GM23338 (cell line): ENCODE measurements at regions not wholly inside any gene's neighbourhood (a gene's known extent, or its start where the extent isn't known, plus 50 kb on each side); places are given as distances from the start of the nearest gene placed in this dataset.

ENCODE experiments used
- ATAC-seq: fragments of 200-7000 bp; cut with Tn5 transposase; 3 replicates; pipeline ENCODE4 v1.9.1; 2020
- DNase-seq: peaks from one replicate; pipeline ENCODE4 v3.0.0-alpha.2; 2015; ENCODE audit warnings: low spot score
- H2AFZ ChIP-seq: fragments of 200-600 bp; sonication (generic); 2 replicates; pipeline ENCODE4 v1.8.0; 2016; ENCODE audit warnings: antibody characterized with exemption, mild to moderate bottlenecking, moderate library complexity
- H3F3A ChIP-seq: fragments of 200-600 bp; sonication (generic); replicated peaks from 2 replicates; pipeline ENCODE4 v1.8.0; 2017; ENCODE audit warnings: antibody characterized with exemption, mixed run types, low read depth
- H3K27ac ChIP-seq: fragments of 200-600 bp; sonication (generic); 2 replicates; pipeline ENCODE4 v1.6.1; 2016; ENCODE audit warnings: low read depth
- H3K27me3 ChIP-seq: fragments of 200-600 bp; sonication (generic); 2 replicates; pipeline ENCODE4 v1.8.0; 2016; ENCODE audit warnings: mild to moderate bottlenecking, mixed run types, moderate library complexity; ENCODE audit not compliant: insufficient read depth
- H3K36me3 ChIP-seq: fragments of 200-600 bp; sonication (generic); 2 replicates; pipeline ENCODE4 v1.8.0; 2016; ENCODE audit warnings: mild to moderate bottlenecking; ENCODE audit not compliant: insufficient read depth
- H3K4me1 ChIP-seq: fragments of 200-600 bp; sonication (generic); 2 replicates; pipeline ENCODE4 v1.8.0; 2016; ENCODE audit warnings: mild to moderate bottlenecking, moderate library complexity; ENCODE audit not compliant: insufficient read depth
- H3K4me2 ChIP-seq: fragments of 200-600 bp; sonication (generic); 2 replicates; pipeline ENCODE4 v1.7.1; 2017; ENCODE audit warnings: mixed run types
- H3K4me3 ChIP-seq: fragments of 200-600 bp; sonication (generic); 2 replicates; pipeline ENCODE4 v1.6.1; 2016; ENCODE audit warnings: mixed run types
- H3K79me2 ChIP-seq: fragments of 200-600 bp; sonication (generic); replicated peaks from 2 replicates; pipeline ENCODE4 v1.8.0; 2017; ENCODE audit warnings: mild to moderate bottlenecking; ENCODE audit not compliant: insufficient read depth
- H3K9me2 ChIP-seq: fragments of 200-600 bp; sonication (generic); 2 replicates; pipeline ENCODE4 v1.8.0; 2017; ENCODE audit not compliant: insufficient read depth
- H4K20me1 ChIP-seq: fragments of 200-600 bp; sonication (generic); replicated peaks from 2 replicates; pipeline ENCODE4 v1.8.0; 2017; ENCODE audit warnings: mild to moderate bottlenecking; ENCODE audit not compliant: insufficient read depth
- H3K27ac Mint-ChIP-seq: 2 replicates; pipeline ENCODE4 v1.8.0; 2020; ENCODE audit warnings: inconsistent platforms, mild to moderate bottlenecking, moderate library complexity, mixed read lengths
- H3K27me3 Mint-ChIP-seq: 3 replicates; pipeline ENCODE4 v1.8.0; 2022; ENCODE audit warnings: low read depth, mild to moderate bottlenecking, moderate library complexity, mixed read lengths, inconsistent platforms; ENCODE audit not compliant: insufficient read depth, poor library complexity
- H3K36me3 Mint-ChIP-seq: 3 replicates; pipeline ENCODE4 v1.8.0; 2021; ENCODE audit warnings: low read depth, mild to moderate bottlenecking, inconsistent platforms, moderate library complexity, mixed read lengths
- H3K4me1 Mint-ChIP-seq: 3 replicates; pipeline ENCODE4 v1.8.0; 2020; ENCODE audit warnings: mild to moderate bottlenecking, inconsistent platforms, mixed read lengths
- H3K4me3 Mint-ChIP-seq: 3 replicates; pipeline ENCODE4 v1.8.0; 2021; ENCODE audit warnings: moderate library complexity, mild to moderate bottlenecking, inconsistent platforms, mixed read lengths
- H3K9me3 Mint-ChIP-seq: 3 replicates; pipeline ENCODE4 v1.8.0; 2020; ENCODE audit warnings: moderate library complexity, mild to moderate bottlenecking, inconsistent platforms, mixed read lengths
- CTCF ChIP-seq, 2 experiments: fragments of 200-600 bp in 1 of 2; sonication (generic) in 1 of 2; conservative IDR thresholded peaks; 2 replicates each; pipeline versions ENCODE4 v1.5.1 to v1.6.1; 2016 to 2017; ENCODE audit warnings: antibody characterized with exemption in 2 of 2, low read depth in 2 of 2, mild to moderate bottlenecking in 2 of 2, moderate library complexity in 1 of 2
- ETS1 ChIP-seq: IDR thresholded peaks from 2 replicates; pipeline ENCODE4 v1.6.1; 2016; ENCODE audit warnings: antibody characterized with exemption
- POLR2AphosphoS5 ChIP-seq: IDR thresholded peaks from 2 replicates; pipeline ENCODE4 v1.6.1; 2016; ENCODE audit warnings: antibody characterized with exemption, low read depth
- STAT1 ChIP-seq: IDR thresholded peaks from one replicate; pipeline ENCODE4 v1.6.1; 2016; ENCODE audit warnings: antibody characterized with exemption; ENCODE audit not compliant: unreplicated experiment
- ZNF462 ChIP-seq: fragments of 250-450 bp; sonication (Bioruptor Pico); IDR thresholded peaks from 2 replicates; pipeline ENCODE4 v1.5.0; 2020; ENCODE audit warnings: mild to moderate bottlenecking, moderate library complexity

GRCh38 chr20:48564982-48565539 is 262.7 kb downstream of the PREX1 start (continued):
- no peak for TF ChIP-seq ZNF462

GRCh38 chr20:48563191-48563870 is 264.5 kb downstream of the PREX1 start:
- H3K4me3 ChIP-seq = no peak overlapping the region
- H3K27ac Mint-ChIP-seq = no peak overlapping the region
- H2AFZ ChIP-seq = no peak overlapping the region
- peaks cover 12% of the 10 kb centered on the region for H3K9me3 Mint-ChIP-seq
- DNase-seq (no peak), ATAC-seq (no peak)
- peaks cover 3% of the 10 kb centered on the region; the same call in 2 of the 3 replicates for H3K36me3 Mint-ChIP-seq
- no peak overlapping the region for H3K4me3 Mint-ChIP-seq
- no peaks in the 10 kb centered on the region for H3K79me2 ChIP-seq
- 0 out of 2 replicates have a peak, but pooled peaks cover 4% of the 10 kb centered on the region for H3K9me2 ChIP-seq
- no peaks in the 10 kb centered on the region for H3K36me3 ChIP-seq
- H4K20me1 ChIP-seq = no peaks in the 10 kb centered on the region
- no peaks in the 10 kb centered on the region for H3K27me3 ChIP-seq
- no peaks in the 10 kb centered on the region for H3F3A ChIP-seq
- H3K4me1 Mint-ChIP-seq = no peaks in the 10 kb centered on the region
- no peak overlapping the region for H3K27ac ChIP-seq
- H3K4me1 ChIP-seq = no peaks in the 10 kb centered on the region
- peaks cover 2% of the 10 kb centered on the region for H3K27me3 Mint-ChIP-seq
- no peak overlapping the region for H3K4me2 ChIP-seq
- no peak for TF ChIP-seq CTCF (conservative IDR thresholded peaks at IDR 0.05; ENCODE audit: low read depth in 2 of 2)
- TF ChIP-seq POLR2AphosphoS5 = no peak
- TF ChIP-seq ZNF462 = no peak
- TF ChIP-seq STAT1 = no peak
- TF ChIP-seq ETS1 = no peak
